K562 (cell line): ENCODE measurements at regions not wholly inside any gene's neighbourhood (a gene's known extent, or its start where the extent isn't known, plus 50 kb on each side); places are given as distances from the start of the nearest gene placed in this dataset.

ENCODE experiments used
- CBX8 ChIP-seq: fragments of 200-600 bp; sonication (generic); IDR thresholded peaks from 2 replicates; pipeline ENCODE4 v1.6.1; 2012; ENCODE audit warnings: borderline replicate concordance, mixed run types, low read depth, mild to moderate bottlenecking, moderate library complexity, mixed read lengths, low read length, control low read depth, inconsistent platforms; ENCODE audit not compliant: poor library complexity, severe bottlenecking; ENCODE audit errors: extremely low read depth
- ETS1 ChIP-seq: conservative IDR thresholded peaks from 2 replicates; pipeline ENCODE4 v1.6.1; 2011; ENCODE audit warnings: low read depth, mild to moderate bottlenecking, low read length; ENCODE audit not compliant: control insufficient read depth
- MED1 ChIP-seq: sonication (generic); formaldehyde crosslinking; IDR thresholded peaks from 2 replicates; pipeline ENCODE4 v1.8.1; 2023; ENCODE audit warnings: missing genetic modification reagents, borderline replicate concordance
- MGA ChIP-seq: fragments of 450-650 bp; IDR thresholded peaks from 2 replicates; pipeline ENCODE4 v1.6.1; 2016; ENCODE audit warnings: mild to moderate bottlenecking, moderate library complexity
- MTA2 ChIP-seq: fragments of 450-650 bp; IDR thresholded peaks from 2 replicates; pipeline ENCODE4 v1.6.1; 2016; ENCODE audit warnings: low read depth

DNA sequence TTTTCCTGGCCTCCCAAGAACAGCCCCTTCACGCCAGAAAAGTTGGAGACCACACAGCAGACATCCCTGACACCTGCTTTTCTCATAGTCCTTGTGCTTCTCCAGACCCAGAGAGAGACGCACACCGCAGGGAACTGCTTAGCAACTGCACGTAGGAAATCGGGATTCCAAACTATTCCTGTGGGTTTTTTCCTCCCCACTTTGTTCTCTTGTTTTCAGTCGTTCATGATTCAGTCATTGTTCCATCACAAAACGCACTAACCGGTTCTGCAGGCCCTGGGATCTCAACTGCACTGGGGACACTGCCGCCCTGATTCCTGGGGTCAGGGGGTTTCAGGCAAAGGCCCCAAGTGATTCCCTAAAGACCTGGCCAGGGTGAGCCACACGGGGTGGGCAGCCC lies 588.0 kb upstream of the KLF4 start (continued):
- TF ChIP-seq MGA (no peak), CBX8 (no peak), MED1 (CRISPR knock-in tag) (no peak), ETS1 (no peak), MTA2 (no peak)
